ENCODE measurements at regions not wholly inside any gene's neighbourhood (a gene's known extent, or its start where the extent isn't known, plus 50 kb on each side); places are given as distances from the start of the nearest gene placed in this dataset.

DNA sequence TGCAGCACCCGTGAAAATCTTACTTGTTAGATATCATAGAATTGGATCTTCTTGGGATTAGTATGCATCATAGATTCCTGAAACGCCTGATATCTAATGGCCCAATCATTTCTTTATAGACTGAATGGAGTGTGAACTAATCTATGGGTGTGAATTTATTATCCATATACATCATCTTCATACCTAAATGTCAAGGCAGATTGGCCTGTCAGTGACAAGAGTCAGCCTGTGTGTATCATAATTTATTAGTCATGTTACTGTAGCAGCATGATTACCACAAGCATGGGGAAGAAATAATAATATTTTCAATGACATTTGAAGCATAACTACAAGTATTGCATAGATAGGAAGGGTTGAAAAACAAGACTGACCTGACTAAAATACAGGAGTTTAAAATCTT lies 235.8 kb downstream of the RAP2B start:
- TF ChIP-seq FOSL1 (IDR thresholded peaks at IDR 0.05; ENCODE audit: low read depth): no peak
- TF ChIP-seq SP1 (IDR thresholded peaks at IDR 0.05; ENCODE audit: low read depth): no peak
- no peak for TF ChIP-seq POLR2A (IDR thresholded peaks at IDR 0.05; ENCODE audit: borderline replicate concordance, extremely low read depth, insufficient read depth, insufficient read length)
- TF ChIP-seq EZH2phosphoT487 (IDR thresholded peaks at IDR 0.05; ENCODE audit: borderline replicate concordance): no peak

Data from HCT116 (cell line).